Smooth muscle cell (in vitro differentiated cells): ENCODE measurements at regions not wholly inside any gene's neighbourhood (a gene's known extent, or its start where the extent isn't known, plus 50 kb on each side); places are given as distances from the start of the nearest gene placed in this dataset.

Source experiments
- DNase-seq: peaks from one replicate; lab custom pipeline; 2025; ENCODE audit not compliant: unreplicated experiment; lab: John Stamatoyannopoulos, UW
- H2AFZ ChIP-seq: fragments of 200-600 bp; sonication (generic); 2 replicates; pipeline ENCODE4 v1.6.0; 2016; ENCODE audit warnings: antibody characterized with exemption, low read depth, mild to moderate bottlenecking
- H3F3A ChIP-seq: fragments of 200-600 bp; sonication (generic); 2 replicates; pipeline ENCODE4 v1.6.0; 2017; ENCODE audit warnings: antibody characterized with exemption, low read depth
- H3K27ac ChIP-seq: fragments of 200-600 bp; sonication (generic); 2 replicates; pipeline ENCODE4 v1.5.1; 2016; ENCODE audit warnings: low read depth, mild to moderate bottlenecking
- H3K27me3 ChIP-seq: fragments of 200-600 bp; sonication (generic); 2 replicates; pipeline ENCODE4 v1.6.1; 2016; ENCODE audit warnings: low read depth, mild to moderate bottlenecking
- H3K36me3 ChIP-seq: fragments of 200-600 bp; sonication (generic); 2 replicates; pipeline ENCODE4 v1.5.1; 2016; ENCODE audit warnings: low read depth
- H3K4me1 ChIP-seq: fragments of 200-600 bp; sonication (generic); 2 replicates; pipeline ENCODE4 v1.5.1; 2016; ENCODE audit warnings: low read depth
- H3K4me2 ChIP-seq: fragments of 200-600 bp; sonication (generic); 2 replicates; pipeline ENCODE4 v1.6.0; 2016; ENCODE audit warnings: mild to moderate bottlenecking
- H3K4me3 ChIP-seq: fragments of 200-600 bp; sonication (generic); 2 replicates; pipeline ENCODE4 v1.5.1; 2016; ENCODE audit warnings: mild to moderate bottlenecking
- H3K79me2 ChIP-seq: fragments of 200-600 bp; sonication (generic); 2 replicates; pipeline ENCODE4 v1.6.0; 2016; ENCODE audit warnings: low read depth, mild to moderate bottlenecking
- H3K9ac ChIP-seq: fragments of 200-600 bp; sonication (generic); 2 replicates; pipeline ENCODE4 v1.6.0; 2016; ENCODE audit warnings: low read depth
- H3K9me3 ChIP-seq: fragments of 200-600 bp; sonication (generic); replicated peaks from 2 replicates; pipeline ENCODE4 v1.5.1; 2016; ENCODE audit warnings: low read depth
- H4K20me1 ChIP-seq: fragments of 200-600 bp; sonication (generic); 2 replicates; pipeline ENCODE4 v1.6.0; 2016; ENCODE audit warnings: low read depth
- WGBS: methylation state at CpG from one replicate; pipeline ENCODE4 v1.1.7; 2016; ENCODE audit warnings: low lambda C conversion rate; 5-methylcytosine and 5-hydroxymethylcytosine counted together
- TF ChIP-seq, protein P1 (sequence below): fragments of 200-600 bp; sonication (generic); IDR thresholded peaks from 2 replicates; pipeline ENCODE4 v1.5.1; 2017; ENCODE audit warnings: borderline replicate concordance, mild to moderate bottlenecking, antibody characterized with exemption; ENCODE audit not compliant: insufficient read depth, poor library complexity, severe bottlenecking

DNA sequence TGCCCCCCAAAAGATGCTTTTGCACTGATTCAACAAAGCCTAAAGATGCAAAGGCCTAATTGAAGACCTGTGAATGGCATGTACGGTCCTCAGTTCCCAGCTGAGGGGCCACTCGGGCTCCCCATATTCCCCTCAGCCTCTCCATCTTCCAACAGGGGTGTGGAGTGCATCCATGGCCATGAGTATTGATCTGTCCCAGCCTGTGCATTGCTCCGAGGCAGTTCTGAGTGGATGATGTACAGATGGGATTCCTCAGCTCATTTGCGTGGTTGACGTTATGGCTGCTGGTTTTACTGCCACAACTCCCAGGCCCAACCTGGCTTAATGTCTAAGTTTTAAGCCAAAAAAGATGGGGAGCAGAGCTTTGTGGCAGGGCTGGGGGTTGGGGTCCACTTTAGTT, 162.7 kb upstream of the ZNF267 start:
- no peak for DNase-seq
- H3K36me3 ChIP-seq = no peaks in the 10 kb centered on the region
- H3K4me1 ChIP-seq = peaks cover 13% of the 10 kb centered on the region
- H4K20me1 ChIP-seq = peaks cover 21% of the 10 kb centered on the region
- TF ChIP-seq, protein P1, sequence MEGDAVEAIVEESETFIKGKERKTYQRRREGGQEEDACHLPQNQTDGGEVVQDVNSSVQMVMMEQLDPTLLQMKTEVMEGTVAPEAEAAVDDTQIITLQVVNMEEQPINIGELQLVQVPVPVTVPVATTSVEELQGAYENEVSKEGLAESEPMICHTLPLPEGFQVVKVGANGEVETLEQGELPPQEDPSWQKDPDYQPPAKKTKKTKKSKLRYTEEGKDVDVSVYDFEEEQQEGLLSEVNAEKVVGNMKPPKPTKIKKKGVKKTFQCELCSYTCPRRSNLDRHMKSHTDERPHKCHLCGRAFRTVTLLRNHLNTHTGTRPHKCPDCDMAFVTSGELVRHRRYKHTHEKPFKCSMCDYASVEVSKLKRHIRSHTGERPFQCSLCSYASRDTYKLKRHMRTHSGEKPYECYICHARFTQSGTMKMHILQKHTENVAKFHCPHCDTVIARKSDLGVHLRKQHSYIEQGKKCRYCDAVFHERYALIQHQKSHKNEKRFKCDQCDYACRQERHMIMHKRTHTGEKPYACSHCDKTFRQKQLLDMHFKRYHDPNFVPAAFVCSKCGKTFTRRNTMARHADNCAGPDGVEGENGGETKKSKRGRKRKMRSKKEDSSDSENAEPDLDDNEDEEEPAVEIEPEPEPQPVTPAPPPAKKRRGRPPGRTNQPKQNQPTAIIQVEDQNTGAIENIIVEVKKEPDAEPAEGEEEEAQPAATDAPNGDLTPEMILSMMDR = no peak
- no peaks in the 10 kb centered on the region for H3K27me3 ChIP-seq
- H3K27ac ChIP-seq = no peak overlapping the region
- H3F3A ChIP-seq = no peaks in the 10 kb centered on the region
- H3K4me3 ChIP-seq = no peak overlapping the region
- peaks cover 22% of the 10 kb centered on the region for H3K79me2 ChIP-seq
- WGBS = 93% methylated on average over 5 of the region's 5 CpGs
- H2AFZ ChIP-seq = no peak overlapping the region
- no peak overlapping the region for H3K4me2 ChIP-seq
- H3K9me3 ChIP-seq = no peaks in the 10 kb centered on the region
- no peak overlapping the region for H3K9ac ChIP-seq

DNA sequence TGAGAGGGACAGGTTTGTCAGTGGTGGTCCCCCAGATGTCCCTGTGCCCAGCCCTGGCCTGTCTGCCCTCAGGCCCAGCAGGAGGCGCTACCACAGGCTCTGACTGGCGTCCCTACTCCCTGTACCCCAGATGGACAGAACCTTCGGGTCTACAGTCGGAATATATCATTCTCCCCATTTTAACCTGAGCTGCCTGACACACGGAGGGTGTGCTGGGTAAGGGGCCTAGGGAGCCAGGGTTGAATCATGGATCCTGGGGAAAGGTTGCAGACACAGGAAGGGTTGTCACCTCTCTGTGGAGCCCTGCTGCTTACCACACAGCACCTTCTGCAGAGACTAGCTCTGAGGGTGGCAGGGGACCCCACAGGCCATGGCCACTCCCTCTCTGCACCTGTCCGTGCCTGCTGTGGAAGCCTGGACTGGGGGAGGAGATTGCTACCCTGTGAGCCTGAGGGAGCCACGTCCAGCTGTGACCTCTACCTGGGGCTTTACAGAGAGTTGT, 162.2 kb upstream of the ZNF267 start:
- H3K9ac ChIP-seq = no peak overlapping the region
- H4K20me1 ChIP-seq = peaks cover 26% of the 10 kb centered on the region
- no peak overlapping the region for H3K4me3 ChIP-seq
- H3K36me3 ChIP-seq = no peaks in the 10 kb centered on the region
- H3K4me1 ChIP-seq = peaks cover 13% of the 10 kb centered on the region
- no peaks in the 10 kb centered on the region for H3K9me3 ChIP-seq
- 77% methylated on average over 7 of the region's 7 CpGs for WGBS
- H3K4me2 ChIP-seq = no peak overlapping the region
- TF ChIP-seq, protein P1 = no peak
- no peak for DNase-seq
- H3K27ac ChIP-seq = no peak overlapping the region
- no peak overlapping the region for H2AFZ ChIP-seq
- H3K27me3 ChIP-seq = no peaks in the 10 kb centered on the region
- H3K79me2 ChIP-seq = peaks cover 27% of the 10 kb centered on the region
- H3F3A ChIP-seq = no peaks in the 10 kb centered on the region

DNA sequence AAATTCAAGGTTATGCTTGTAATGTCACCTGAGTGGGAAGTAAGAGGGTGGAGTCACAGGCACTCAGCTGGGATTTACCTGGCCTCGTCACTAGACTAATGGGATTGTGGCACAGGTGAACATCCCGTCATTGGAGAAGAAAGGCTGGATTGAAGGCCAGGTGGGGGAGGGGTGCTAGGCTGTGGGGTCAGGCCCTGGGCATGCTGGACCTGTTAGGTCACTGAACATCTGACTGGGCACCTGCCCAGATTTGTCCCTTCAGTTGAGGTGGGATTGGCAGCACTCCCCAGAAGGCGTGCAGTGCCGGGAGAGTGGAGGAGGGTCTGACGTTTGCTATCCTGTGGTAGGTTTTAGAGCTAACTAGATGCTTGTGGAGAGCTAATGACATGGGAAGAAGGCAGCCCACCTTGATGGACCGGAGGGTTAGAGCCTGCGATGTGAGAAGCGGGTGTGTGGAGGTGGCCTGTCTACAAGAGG, 161.5 kb upstream of the ZNF267 start:
- Histone ChIP-seq H3K4me1 (peaks cover 13% of the 10 kb centered on the region), H3K4me3 (no peak overlapping the region), H4K20me1 (peaks cover 31% of the 10 kb centered on the region), H3K9ac (no peak overlapping the region), H3K36me3 (no peaks in the 10 kb centered on the region), H3K79me2 (peaks cover 34% of the 10 kb centered on the region), H3K4me2 (no peak overlapping the region), H3K27me3 (no peaks in the 10 kb centered on the region), H3F3A (no peaks in the 10 kb centered on the region), H3K9me3 (no peaks in the 10 kb centered on the region), H3K27ac (no peak overlapping the region), H2AFZ (no peak overlapping the region)
- no peak for DNase-seq
- 89% methylated on average over 8 of the region's 8 CpGs for WGBS
- TF ChIP-seq, protein P1 = no peak
